GM10266 (cell line): ENCODE measurements at regions not wholly inside any gene's neighbourhood (a gene's known extent, or its start where the extent isn't known, plus 50 kb on each side); places are given as distances from the start of the nearest gene placed in this dataset.

ENCODE experiments used
- DNase-seq: peaks from one replicate; pipeline ENCODE4 v3.0.0; 2012; ENCODE audit errors: extremely low spot score
- CTCF ChIP-seq: IDR thresholded peaks from 2 replicates; pipeline ENCODE4 v1.5.1; 2012; ENCODE audit warnings: mild to moderate bottlenecking, low read depth; ENCODE audit not compliant: control insufficient read depth, insufficient read depth; ENCODE audit errors: missing control alignments

- no peak for TF ChIP-seq CTCF
- DNase-seq, result no peak
Measured at GRCh38 chr5:167785901-167786300, 505.5 kb upstream of the WWC1 start.

- no peak for DNase-seq
- no peak for TF ChIP-seq CTCF
Measured at GRCh38 chr5:167786871-167787578, 504.4 kb upstream of the WWC1 start.

GRCh38 chr5:167790045-167790444 is 501.4 kb upstream of the WWC1 start:
- TF ChIP-seq CTCF, result no peak

GRCh38 chr5:167790462-167791260 is 500.8 kb upstream of the WWC1 start:
- no peak for DNase-seq
- no peak for TF ChIP-seq CTCF

More at GRCh38 chr5:167790045-167790444, 501.4 kb upstream of the WWC1 start:
- DNase-seq, result no peak

- TF ChIP-seq CTCF, result no peak
- no peak for DNase-seq
Measured at GRCh38 chr5:167792514-167792913, 498.9 kb upstream of the WWC1 start.

- no peak for DNase-seq
- TF ChIP-seq CTCF, result no peak
Measured at GRCh38 chr5:167793700-167794099, 497.7 kb upstream of the WWC1 start.

GRCh38 chr5:167794121-167794520 is 497.3 kb upstream of the WWC1 start:
- no peak for TF ChIP-seq CTCF
- no peak for DNase-seq
